ENCODE measurements at regions not wholly inside any gene's neighbourhood (a gene's known extent, or its start where the extent isn't known, plus 50 kb on each side); places are given as distances from the start of the nearest gene placed in this dataset.

DNA sequence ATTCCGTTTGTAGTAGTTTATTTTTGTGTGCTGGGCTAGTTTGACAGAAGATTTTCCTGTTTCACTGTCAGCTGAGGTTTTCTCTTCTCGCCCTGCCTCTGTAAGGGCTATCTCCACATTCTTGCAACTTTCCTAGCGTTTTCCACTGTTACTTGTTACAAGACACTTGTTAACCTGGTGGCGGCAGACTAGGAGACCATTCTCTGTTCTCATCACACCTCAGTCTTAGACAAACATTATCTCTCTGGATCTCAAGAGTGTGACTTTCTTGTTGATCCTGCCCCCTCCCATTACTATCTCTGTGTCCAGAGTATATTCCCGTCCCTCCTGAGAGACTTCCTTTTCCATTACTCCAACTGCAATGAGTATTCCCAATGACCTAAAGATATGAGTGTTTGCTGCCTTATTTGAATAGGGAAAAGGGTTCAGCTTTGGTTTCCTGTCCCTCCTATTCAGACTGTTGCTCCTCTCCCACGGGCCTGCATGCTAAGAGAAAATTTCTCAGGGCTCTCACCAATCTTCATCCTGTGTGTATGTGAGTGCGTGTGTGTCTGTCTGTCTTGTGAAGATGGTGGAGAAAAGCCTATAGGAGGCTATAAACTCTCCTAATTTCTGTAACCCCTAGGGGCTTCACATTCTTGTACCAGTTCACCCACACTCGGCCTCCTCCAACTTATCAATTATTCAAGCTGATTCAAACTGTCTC is 722.4 kb upstream of the POT1 start:
- no peak for DNase-seq

DNA sequence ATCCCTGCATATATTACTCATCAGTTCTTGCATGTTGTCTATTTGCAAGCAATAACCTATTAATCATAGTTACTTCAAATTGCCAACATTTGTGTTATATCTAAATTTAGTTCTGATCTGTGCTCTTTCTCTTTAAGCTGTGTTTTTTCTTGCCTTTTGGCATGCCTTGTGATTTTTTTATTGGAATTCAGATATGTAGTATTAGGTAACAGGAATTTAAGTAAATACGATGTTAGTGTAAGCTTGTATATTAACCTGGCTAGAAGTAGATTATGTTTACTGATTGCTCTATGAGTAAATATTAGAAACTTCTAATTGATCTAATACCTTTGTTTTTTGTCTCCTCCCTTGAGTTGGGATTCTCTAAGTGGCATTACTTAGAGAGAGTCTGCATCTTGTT is 718.9 kb upstream of the POT1 start:
- no peak for DNase-seq

DNA sequence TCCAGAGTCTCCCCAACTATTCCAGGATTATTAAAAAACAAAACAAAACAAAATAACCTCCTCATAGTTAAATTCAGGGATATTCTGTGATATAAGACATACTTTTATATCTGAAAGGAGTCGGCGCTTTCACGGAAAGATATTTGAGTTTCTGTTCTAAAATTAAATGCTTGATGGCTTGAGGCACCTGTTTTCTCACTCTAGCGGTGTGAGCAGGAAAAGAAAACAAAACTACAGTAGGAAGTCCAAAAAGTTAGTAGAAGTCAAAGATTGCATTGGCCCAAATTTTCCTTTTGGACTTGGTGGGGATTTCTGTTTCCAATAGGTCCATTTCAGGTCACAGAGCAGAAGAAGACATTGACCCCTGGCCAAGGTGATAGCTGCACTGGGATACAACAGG is 716.1 kb upstream of the POT1 start:
- DNase-seq, result no peak

DNA sequence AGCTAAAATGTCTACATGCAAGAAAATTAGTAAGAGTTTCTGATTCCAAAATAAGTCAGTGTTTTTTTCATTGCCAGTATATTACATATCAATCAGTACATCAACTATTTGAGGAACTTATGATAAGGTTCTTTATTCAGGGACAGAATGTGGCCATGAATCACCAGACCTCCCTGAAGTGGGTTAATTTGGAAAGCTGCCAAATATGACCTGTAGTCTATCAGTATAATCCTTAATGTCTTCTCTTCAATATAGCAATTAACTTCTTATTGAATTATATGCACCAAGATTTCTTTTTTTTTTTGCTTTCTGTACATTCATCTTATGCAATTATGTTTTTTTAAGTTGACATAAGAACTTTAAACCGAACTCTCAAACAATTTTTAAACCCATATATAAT is 714.5 kb upstream of the POT1 start:
- no peak for DNase-seq

DNA sequence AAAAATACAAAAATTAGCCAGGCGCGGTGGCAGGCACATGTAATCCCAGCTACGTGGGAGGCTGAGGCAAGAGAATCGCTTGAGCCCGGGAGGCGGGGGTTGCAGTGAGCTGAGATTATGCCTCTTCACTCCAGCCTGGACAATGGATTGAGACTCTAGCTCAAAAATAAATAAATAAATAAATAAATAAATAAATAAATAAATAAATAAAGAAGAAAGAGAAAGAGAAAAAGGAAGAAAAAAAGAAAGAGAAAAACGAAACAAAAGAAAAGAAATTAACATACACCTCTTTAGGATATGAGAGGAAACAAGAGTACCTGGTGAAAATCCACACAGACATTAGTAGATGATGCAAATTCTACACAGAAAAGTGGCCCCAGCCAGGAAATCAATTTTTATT is 713.7 kb upstream of the POT1 start:
- no peak for DNase-seq

DNA sequence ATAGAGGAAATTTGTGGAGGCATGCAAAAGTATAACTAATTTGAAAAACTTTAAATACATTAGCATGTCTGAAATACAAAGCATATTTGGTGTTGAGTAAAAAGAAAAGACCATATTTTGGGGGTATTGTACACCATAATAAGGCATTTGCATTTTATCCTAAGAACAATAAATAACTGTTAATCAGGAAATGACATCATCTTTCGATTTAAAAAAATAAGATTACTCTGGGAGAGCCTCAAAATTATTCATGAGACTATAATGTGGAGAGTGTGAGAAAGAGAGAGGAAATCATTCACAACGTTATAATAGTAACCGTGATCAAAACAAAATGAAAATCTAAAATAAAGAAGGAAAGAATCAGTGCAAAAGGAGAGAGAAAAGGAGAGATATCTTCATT is 712.3 kb upstream of the POT1 start:
- no peak for DNase-seq

DNA sequence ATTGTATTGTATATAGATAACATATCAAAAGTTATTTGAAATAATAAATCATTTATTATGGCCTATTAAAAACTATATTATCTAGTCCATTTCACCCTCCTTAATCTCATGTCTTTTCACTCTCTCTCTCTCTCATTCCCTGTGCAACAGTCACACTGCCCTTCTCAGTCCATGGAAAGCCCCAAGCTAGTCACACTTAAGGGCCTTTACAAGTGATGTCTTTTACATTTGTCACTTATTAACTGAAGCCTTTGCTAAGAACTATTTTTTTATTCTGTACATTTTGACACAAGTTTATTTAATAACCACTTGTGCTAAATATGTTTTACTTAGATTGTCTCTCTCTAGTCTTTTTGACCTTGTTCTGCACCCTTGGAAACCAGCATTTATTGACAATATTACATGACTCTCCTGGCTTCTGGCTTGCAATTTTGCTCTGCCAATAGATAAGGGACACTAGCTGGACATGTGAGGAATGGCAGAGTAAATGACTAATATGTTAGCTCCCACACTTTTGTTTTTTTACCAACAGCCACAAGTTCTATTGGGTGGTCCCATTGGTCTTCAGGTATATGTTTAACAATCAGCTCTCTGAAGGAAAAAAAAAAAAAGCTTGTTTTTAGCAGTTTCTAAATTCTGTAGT is 706.8 kb upstream of the POT1 start:
- DNase-seq, result no peak

DNA sequence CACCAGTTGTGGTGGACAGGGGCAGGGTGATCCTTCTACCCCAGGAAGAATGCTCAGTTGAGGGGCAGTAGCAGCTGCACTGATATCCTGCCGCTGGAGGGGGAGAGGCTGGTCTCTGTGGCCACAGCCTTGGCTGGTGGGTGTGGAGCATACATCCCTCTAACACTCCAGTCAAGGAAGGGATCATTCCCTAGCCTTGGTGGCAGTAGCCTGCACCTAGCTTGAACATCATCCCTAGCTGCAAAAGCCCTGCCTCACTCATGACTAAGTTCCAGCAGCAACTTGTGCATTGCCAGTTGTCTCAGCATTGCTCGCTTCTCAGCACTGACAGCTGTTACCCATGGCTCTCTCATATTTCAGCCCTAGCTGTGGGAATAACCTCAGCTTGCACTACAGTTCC is 688.9 kb upstream of the POT1 start:
- no peak for DNase-seq

DNA sequence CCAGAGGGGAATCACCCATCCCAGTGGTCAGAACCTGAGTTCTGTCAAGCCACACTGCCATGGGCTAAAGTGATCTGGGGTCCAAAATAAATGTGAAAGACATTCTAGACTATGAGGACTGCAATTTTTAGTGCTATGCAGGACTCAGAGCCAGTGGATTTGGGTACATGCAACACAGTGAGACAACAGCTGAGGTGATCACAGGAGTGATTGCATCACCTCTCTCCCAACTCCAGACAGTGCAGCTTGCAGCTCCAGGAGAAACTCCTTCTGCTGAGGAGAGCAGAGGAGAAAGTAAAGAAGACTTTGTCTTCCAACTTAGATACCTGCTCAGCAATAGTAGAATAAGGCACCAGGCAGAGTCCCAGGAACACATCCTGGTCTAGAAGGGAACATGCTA is 682.0 kb upstream of the POT1 start:
- no peak for DNase-seq

DNA sequence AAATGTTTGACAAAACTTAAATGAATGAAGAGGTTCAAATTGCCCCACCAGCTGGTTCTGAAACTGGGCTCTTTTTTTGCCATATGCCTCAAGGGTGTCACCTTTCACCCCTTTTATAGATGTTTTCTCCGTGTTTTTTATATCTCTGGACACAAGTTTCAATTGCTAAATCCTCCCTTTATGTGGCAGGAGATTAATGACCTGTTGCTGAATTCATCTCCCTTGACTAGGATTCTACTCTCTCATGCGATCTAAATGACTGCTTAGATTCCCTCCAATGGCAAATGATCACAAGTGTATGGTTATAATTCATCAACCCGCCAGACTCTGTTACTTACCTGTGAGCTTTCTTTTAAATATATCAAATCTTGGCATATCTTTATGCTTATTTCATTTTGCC is 677.0 kb upstream of the POT1 start:
- no peak for DNase-seq

DNA sequence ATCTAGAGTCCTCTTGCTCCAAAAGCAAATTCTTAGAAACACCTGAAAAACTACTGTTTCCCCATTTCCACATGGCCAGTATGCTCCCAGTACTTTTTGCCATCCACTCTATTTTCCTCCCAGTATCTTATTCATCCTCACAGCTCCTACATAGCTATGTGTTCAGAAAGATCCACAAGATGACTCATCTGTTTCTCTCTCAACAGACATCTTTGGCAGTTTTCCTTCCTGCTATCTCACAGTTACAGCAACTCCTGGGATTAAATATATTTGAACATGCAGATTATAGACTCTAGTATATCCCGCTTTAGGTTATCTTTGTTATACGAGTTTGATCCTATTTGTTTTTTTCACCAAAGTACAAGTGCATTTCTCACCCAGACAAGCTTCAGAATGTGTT is 675.6 kb upstream of the POT1 start:
- DNase-seq, result no peak

DNA sequence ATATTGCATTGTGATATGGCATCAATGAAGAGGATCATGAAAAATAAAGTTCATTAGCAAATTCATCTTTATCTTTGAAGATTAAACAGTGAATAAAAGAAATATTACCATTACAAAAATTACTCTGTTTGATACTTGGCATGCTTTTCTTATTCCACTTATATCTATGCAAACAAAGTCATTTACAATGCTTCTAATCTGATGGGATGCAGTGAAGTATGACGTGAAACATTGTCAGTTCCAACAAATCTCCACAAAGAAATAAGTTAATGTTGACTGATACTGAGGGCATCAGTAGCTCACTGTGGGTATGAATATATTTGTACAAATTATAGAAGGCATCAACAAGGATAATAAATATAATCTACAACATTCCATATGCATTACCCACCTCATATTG is 672.8 kb upstream of the POT1 start:
- DNase-seq, result no peak

DNA sequence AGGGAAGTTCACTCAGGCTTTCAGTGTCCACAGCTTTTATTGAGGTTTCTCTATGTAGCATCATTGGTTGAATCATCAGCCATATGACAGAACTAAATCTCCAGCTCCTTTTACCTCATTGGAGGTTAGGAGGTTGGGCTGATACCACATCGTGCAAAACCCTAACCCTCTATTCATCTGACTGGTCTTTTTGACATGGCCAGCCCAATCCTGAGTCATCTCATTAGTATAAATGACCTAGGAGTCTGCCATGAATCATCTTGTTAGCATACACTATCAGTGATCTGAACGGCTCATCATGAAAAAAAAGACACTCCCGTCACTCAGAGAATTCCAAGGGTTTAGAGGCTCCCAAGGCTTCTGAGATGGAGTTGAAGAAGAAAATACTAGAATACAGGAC is 669.8 kb upstream of the POT1 start:
- DNase-seq, result no peak

DNA sequence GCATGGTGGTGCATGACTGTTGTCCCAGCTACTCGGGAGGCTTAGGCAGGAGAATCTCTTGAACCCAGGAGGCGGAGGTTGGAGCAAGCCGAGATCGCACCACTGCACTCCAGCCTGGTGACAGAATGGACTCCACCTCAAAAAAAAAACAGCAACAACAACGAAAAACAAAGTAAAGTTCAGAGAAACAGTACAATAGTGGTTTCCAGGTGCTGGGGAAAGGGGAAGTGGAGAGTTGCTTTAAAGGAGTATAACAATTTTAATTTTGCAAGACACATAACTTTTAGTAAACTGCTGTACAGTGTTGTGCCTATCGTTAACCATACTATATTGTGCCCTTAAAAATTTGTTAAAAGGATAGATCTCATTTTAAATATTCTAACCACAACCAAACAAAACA is 662.7 kb upstream of the POT1 start:
- no peak for DNase-seq

DNA sequence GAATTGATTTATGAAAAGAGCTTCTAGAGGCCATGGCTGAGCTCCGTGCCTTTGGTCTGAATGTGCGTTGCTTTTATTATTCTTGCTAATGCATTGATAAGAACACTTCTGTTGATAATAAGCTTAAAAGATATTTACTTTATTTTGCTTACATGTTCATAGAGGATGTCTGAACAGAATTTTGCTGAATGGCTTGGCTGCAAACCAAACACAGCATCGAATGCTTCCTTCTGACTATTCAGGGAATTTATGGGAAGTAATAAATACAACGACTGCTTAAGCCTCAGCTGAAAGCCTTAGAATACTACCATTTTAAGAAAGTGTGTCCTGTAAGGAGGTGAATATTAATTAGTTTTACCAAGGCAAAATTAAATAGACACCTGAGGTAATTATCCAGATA is 643.5 kb upstream of the POT1 start:
- DNase-seq, result no peak

DNA sequence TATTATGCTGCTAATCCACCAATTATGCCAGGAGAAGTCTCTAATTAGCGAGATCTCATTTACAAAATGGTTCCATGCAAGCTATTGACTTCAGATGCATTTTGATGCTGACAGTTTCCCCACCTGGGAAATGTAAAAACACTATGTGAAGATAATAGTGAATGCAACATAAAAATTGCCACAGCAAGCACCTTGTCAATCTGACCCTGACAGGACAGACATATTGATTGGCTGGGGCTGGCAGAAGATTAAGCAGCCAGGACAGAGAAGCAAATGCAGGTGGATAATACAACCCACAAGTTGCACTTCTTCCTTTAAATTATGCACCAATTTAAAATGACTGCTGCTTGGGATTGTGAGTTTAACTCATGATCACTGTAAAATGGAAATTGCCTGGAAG is 642.8 kb upstream of the POT1 start:
- no peak for DNase-seq

DNA sequence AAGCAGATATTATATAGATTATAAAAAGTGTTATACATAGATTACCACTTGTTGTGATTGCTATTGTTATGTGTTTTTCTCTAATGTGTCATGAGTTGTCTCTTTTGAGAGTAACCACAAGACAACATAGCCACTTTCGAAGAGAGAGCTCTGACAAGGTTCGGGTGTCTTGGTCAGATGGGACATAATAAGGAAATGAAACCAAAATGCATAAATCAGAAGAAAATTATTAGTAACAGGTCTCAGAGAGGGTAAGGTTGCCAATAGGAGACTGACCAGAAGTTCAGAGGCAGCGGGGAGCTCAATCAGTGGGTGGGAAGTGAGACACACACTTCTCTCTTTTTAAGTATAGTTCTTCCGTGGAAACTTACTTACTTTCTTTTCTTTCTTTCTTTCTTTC is 639.2 kb upstream of the POT1 start:
- DNase-seq, result no peak

DNA sequence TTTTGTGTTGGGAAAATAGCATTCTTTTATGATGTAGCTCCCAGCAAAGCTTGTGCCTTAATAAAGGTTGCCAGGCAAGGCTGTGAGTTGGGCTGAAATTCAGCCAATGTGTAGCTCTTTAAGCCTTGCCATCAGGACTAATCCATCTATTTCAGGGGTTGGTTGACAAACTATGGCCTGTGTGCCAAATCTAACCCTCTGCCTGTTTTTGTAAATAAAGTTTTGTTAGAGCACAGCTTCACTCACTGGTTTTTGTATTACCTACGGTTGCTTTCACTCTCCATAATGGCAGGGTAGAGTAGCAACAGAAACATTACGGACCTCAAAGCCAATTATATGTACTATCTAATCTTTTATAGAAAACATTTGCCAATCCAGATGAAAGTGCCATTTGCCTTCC is 638.1 kb upstream of the POT1 start:
- DNase-seq, result no peak

DNA sequence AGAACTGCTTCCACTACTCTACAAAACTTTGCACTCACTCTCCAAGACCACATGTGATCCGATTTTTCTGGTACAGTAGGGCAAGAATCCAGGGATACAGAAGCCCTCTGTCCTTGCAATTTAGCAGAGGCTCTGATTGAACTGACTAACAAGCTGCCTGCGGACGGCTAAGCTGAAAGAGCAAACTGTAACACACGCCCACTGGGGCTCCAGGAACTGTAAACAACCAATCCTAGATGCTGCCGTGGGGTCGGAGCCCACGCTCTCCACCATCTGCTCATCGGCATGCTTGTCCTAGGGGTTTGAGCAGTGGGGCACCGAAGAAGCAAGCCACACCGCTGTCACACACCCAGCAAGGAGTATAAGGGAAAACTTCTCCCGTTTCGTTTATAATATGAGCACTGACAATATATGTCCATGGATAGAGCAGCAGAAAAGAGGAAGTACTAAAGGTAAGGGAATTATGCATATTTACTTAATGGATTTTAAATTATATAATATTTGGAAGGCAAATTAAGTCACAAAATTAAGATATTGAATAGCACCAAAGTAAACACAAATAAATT is 634.4 kb upstream of the POT1 start:
- DNase-seq, result no peak

DNA sequence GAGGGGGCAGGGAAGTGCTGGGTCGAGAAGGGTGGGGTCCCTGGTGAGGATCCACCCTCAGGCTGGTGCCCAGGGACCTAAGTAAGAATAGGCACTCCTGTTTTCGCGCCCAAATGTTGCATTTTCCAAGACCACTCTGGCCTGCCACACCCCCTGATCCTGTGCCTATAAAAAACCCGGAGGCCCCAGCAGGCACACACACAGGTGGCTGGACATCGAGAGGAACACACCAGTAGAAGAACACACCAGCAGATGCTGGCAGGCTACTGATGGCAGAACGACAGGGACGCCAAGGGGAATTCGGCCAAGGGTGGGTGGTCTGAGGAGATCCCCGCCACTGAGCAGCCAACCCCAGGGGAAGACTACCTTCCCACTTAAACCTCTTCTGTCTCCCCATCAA is 633.9 kb upstream of the POT1 start:
- no peak for DNase-seq

DNA sequence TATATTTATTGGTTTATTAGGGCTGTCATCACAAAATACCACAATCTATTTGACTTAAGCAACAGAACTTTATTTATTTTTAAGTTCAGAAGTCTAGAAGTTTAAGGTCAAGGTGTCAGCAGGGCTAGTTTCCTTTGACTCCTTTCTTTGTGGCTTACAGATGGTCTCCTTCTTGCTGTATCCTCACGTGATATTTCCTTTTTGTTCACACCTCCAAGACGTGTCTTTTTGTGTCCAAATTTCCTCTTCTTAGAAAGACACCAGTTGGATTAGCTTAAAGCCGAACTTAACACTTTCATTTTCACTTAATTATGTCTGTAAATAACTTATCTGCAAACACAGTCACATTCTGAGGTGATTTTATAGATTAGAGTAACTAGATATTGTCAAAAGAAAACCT is 631.4 kb upstream of the POT1 start:
- DNase-seq, result no peak

DNA sequence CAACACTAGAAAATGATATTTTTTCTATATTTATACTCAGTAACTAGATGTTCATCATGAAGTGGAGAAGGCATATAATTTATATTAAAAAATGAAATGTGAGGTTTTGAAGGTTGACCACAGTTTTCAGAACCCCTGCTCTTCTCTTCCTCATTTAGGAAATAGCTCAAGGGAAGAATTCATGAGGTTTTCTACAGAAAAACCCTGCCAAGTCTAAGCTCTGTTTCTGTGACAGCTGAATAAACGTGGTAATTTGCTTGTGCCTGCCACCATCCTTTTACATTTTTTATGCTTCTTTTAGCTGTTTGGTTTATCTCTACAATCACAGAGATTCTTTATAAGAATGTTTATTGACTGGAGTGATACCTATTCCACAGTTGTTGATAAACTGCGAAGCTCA is 630.3 kb upstream of the POT1 start:
- no peak for DNase-seq

DNA sequence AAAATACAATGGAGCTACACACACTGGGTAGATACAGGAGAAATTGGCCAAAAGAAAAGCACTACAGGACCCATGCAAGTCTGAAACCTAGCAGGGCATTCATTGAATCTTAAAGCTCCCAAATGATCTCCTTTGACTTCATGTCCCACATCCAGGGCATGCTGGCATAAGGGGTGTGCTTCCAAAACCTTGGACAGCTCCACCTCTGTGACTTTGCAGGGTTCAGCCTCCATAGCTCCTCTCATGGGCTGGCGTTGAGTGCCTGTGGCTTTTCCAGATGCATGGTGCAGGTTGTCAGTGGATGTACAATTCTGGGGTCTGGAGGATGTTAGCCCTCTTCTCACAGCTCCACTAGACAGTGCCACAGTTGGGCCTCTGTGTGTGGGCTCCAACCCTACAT is 626.3 kb upstream of the POT1 start:
- no peak for DNase-seq

DNA sequence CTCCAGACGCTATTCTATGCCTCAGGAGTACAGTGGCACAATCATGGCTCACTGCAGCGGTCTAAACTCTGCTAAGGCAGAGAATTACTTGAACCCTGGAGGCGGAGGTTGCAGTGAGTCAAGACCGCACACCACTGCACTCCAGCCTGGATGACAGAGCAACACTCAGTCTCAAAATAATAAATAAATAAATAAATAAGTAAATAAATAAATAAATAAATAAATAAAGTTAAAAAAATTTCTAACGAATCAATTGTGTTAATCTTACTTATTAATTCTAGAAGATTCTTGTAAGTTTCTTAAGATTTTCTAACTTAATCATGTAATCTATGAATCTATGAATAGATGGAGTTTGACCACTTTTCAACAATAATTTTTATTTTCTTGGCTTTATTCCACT is 621.4 kb upstream of the POT1 start:
- no peak for DNase-seq

DNA sequence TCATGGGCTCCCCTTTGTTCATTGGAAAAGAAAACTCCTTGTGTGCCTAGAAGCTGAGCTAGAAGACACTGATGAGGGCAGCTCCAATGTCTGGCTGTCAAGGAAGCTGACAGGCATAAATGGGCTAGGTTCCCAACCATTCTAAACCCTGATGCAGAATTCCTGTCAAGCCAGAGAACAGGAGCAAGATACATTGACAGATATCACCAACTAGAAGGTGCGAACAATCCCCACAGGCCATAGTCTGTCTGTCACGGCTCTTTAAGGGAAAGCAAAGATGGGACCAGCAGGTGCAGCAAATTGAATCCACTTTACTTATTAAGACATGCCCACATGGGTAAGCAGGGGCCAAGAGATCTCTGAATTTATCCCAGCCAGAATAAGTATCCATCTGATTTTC is 617.9 kb upstream of the POT1 start:
- no peak for DNase-seq

Measured in SIG-M5 (cell line).